Femur (tissue), 1 donor: ENCODE measurements at regions not wholly inside any gene's neighbourhood (a gene's known extent, or its start where the extent isn't known, plus 50 kb on each side); places are given as distances from the start of the nearest gene placed in this dataset.
A peak's percentile ranks its signal among the peaks of the same experiment; 100 is the strongest.

ENCODE experiments used
- DNase-seq: peaks from one replicate; pipeline ENCODE4 v3.0.0-alpha.2; 2017

- DNase-seq = no peak
Observed at GRCh38 chr13:111037927-111038326, 77.2 kb upstream of the ARHGEF7 start.

GRCh38 chr13:111036665-111037064 lies 78.4 kb upstream of the ARHGEF7 start:
- no peak for DNase-seq

- DNase-seq = no peak
Observed at GRCh38 chr13:111035861-111036260, 79.2 kb upstream of the ARHGEF7 start.

DNA sequence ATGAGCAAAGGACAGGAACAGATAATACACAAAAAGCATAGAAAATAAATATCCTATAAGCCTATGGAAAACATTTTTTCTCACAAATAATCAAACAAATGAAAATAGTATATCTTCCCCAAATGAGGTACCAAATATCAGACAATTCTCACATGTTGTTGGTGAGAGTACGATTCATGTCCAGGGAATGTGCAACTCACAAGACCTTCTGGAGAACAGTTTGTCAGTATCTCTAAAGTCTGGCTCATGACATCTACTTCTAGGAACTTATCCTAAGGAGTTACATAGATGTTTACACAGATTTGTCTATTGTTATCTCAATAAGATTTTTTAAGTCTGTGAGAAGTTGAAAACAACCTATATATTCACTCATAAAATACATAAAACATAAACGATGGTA lies 80.3 kb upstream of the ARHGEF7 start:
- no peak for DNase-seq

DNA sequence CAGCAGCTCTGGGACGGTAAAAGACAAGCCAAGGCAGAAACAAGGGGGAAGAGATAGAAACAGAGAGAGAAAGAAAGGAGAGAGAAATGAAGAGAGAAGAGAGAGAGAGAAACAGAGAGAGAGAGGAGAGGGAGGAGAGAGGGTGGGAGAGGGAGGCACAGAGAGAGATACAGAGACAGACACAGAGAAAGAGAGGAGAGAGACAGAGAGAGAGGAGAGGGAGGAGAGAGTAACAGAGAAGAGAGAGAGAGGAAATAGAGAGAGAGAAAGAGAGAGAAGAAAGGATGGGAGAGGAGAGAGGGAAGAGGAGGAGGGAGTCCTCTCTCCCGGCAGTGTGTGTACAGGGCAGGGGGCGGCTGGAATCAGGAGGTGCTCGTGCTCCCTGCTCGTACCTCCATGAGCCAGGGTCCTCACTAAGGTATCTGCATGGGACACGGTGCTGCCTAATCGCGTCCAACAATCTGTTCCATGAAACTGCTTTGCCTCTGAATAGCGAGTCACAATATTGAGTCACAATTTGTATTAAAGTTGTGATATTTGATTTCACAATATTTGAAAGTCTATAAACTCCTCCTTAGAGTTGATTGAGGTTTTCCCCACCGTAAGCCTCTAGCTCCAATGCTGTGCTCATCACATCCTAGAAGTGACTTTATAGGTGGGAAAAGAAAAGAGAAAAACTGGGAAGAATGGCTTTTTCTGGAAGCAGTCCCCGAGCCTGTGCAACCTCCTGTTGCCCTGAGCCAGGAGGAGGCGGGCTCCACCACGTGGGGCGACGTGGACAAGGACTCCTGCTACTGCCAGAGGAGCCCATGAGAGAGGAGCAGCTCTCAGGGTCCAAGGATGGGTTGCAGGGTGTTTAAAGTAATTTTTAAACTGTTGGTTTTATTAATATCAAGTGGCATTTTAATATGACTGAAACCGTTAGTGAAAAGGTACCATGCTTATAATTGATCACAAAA lies 81.7 kb upstream of the ARHGEF7 start:
- no peak for DNase-seq

DNA sequence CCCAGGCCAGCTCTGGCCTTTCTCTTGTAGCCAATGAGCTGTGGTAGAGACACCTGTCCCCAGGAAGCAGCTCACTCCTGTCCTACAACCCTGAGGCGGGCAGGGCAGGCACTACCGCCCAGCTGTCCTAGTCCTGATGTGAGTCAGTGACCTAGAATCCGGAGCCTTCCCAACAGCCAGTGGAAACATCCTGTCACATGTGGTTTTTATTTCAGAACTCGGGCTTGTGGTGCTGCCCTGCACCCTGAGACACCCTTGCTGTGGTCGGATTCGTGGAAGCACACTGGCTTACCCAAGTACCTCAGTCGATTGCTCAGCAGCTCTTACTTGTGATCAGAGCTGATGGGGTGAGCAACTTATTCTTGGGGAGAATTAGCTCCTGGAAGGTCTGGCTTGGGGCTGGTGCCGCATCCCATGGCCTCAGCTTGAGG lies 83.6 kb upstream of the ARHGEF7 start:
- no peak for DNase-seq

GRCh38 chr13:111029957-111030609 lies 85.0 kb upstream of the ARHGEF7 start:
- no peak for DNase-seq

DNA sequence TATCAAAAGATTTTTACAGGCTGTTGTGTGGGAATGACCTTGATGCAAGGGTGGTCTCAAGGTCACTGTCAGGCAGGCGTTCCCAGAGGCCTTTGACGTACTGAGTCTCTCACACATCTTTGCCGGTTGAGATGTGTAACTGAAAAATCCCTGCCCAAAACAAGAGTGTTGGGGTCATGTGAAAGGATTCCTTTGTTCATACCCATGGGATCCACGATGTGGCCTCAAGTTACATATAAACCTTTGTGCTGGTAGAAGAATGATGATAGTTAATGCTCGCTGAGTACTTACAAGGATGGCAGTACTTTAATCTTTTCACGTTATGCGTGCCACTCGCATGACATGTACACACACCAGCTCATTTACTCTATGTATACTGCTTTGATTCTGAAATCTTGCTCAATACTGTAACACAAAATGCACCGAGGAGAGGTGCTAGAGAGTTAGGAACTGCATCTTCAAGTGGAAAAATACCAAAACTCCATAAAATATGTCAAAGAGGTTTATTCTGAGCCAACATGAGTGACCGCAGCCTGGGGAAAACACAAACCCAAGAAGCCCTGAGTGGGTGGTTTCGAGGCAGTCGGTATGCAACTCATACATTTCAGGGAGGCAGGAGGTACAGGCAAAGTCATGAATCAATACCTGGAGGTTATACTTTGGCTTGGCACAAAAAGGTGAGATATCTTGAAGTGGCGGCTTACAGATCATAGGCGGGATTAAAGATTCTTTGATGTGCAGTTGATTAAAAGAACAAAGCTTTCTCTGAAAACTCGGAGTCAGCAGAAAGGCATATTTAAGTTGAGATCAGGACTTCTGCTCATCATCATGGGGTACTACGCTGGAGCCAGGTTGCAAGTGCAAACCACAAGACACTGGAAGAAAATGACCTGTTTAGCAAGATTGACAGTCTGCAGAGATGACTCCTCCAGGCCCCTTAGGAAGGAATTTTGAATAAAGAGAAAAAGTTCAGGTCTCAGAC lies 87.4 kb upstream of the ARHGEF7 start:
- no peak for DNase-seq

- DNase-seq = no peak
Observed at GRCh38 chr13:111025310-111025709, 89.8 kb upstream of the ARHGEF7 start.

DNA sequence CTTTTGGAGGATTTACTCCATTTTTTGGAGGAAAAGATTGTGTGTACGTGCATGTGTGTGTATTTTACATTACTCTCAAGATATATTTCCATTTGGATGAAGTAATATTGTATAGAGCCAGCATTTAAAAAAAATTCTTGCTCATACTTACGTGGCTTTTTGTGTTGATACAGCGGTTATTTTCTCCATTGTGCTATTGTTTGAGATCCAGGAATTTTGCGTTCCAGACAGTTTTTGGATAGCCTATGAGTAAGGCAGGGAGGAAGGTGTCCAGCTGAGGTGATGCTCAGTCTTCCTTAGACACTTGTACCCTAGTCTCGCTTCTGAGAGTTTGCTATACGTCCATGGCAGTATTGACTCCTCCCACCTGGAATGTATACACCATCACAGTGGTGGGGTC lies 92.2 kb upstream of the ARHGEF7 start:
- no peak for DNase-seq

GRCh38 chr13:111022241-111022640 lies 92.9 kb upstream of the ARHGEF7 start:
- no peak for DNase-seq

GRCh38 chr13:111021270-111021669 lies 93.8 kb upstream of the ARHGEF7 start:
- no peak for DNase-seq

DNA sequence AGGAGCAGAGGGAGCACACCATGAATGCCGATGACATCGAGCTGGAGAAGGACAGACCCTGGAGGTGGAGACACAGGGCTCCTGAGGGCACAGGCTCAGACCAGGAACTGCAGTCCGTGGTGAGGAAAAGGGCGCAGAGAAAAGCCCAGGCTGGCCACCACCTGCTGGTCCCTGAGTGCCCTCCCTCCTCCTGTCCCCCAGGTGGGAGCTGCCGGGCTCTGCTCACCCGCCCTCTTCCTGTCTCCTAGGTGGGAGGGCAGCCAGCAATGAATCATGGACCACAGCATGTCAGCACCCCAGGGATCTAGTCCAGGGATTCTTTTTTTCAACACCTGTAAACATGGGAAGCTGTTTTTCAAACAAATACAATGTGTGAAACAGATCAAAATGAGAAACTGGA lies 94.6 kb upstream of the ARHGEF7 start:
- DNase-seq = no peak

DNA sequence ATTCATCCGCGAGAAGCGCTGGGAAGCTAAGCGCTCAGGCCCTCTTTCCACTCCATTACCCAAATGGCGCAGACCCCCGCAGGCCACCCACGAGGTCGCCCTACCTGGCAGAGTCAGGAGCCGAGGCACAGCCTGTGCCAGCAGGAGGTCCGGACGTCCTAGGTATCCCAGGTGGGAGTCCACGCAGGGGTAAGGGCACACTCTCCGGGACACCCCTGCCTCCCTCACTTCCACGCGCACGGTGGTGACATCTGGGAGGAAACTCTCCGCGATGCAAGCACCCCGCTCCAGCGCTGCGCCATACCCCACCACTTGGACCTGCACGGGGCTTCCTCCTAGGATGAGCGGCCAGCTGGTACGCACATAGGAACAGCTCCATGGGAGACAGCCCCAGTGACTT lies 95.1 kb upstream of the ARHGEF7 start:
- DNase-seq = no peak

DNA sequence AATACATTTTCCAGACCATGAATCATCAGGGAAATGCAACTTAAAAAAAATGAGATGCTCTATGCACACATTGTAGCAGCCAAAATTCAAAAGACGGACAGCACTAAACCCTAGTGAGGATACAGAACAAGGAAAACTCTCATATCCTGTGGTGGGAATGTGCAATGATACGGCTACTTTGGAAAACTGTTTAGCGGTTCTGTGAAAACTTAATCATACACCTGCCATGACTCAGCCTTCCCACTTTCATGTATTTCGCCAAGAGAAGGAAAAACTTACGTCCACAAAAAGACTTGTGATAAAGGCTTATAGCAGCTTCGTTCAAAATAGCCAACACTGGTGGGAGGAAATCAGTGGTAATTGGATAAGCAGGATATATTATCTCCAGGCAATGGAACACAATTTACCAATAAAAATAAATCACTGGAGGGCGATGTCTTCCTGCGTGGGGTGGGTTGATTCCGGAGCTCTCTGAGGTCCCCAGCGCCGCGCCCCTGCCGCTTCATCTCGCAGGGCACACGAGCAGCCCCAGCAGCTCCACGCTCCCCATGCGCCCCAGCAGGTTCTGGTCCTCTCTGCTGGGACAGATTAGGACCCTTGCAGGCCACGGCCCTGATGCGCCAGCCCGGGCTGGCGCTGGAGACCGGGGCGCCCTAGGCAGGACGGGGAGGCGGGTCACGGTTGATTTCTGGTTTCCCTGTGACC lies 97.2 kb upstream of the ARHGEF7 start:
- DNase-seq = no peak

GRCh38 chr13:111013196-111013595 lies 98.3 kb upstream of the ANKRD10 start:
- no peak for DNase-seq

GRCh38 chr13:111011899-111012298 lies 97.0 kb upstream of the ANKRD10 start:
- DNase-seq = no peak

GRCh38 chr13:111008351-111008750 lies 93.5 kb upstream of the ANKRD10 start:
- DNase-seq = no peak

- DNase-seq = no peak
Observed at GRCh38 chr13:111007209-111007608, 92.3 kb upstream of the ANKRD10 start.

DNA sequence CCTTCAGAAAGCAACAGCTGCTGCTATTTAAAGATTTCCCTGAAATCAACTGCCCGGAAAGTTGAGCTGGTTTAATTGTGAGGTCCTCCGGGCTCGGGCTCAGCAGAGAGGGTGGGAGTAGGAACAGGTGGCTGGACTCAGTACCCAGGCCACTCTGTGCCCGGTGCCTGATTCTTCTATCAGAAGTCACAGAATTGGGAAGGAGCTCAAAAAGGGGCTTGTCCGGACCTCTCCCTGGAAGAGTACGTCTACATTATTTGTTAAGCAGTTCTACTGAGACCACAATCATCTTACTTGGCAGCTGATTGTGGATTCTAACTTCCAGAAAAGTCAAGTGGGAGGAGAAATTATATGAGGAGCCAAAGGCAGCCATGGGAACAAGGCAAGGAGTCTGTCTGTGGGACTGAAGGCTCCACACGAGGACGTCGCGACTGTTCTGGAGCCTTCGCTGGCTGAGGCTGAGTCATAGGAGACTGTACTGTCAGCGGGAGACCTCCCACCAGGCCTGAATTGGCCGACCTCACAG lies 91.7 kb upstream of the ANKRD10 start:
- DNase-seq = peak; percentile 90

- DNase-seq = peak; percentile 88
Observed at GRCh38 chr13:111005808-111006505, 91.1 kb upstream of the ANKRD10 start.
